ENCODE measurements at regions not wholly inside any gene's neighbourhood (a gene's known extent, or its start where the extent isn't known, plus 50 kb on each side); places are given as distances from the start of the nearest gene placed in this dataset.

- Mint-ChIP-seq H3K4me1 (peaks cover 6% of the 10 kb centered on the region), H3K36me3 (no peaks in the 10 kb centered on the region), H3K27me3 (ENCODE audit: low read depth in 3 of 3) (peaks cover 0 to 2% (median 0%) of the 10 kb centered on the region in 3 donors), H3K9me3 (peaks cover 0 to 7% (median 0%) of the 10 kb centered on the region in 7 donors), H3K4me3 (no peak overlapping the region), H3K27ac (no peak overlapping the region)
- no peaks in the 10 kb centered on the region for H3K4me1 ChIP-seq (ENCODE audit: control insufficient read depth in 1 of 2, insufficient read depth in 2 of 2, low read length in 2 of 2)
- H3K9me3 ChIP-seq (replicated peaks in 1 of 2; ENCODE audit: control insufficient read depth in 1 of 2, insufficient read depth in 1 of 2, low read length in 2 of 2) = no peaks in the 10 kb centered on the region
- DNase-seq = no peak
- no peak overlapping the region for H2AFZ ChIP-seq (ENCODE audit: insufficient read depth, low read depth, low read length, poor library complexity, severe bottlenecking)
- H3K4me2 ChIP-seq (replicated peaks; ENCODE audit: extremely low read depth, low read length, poor library complexity, severe bottlenecking) = no peak overlapping the region
- no peaks in the 10 kb centered on the region for H3K27me3 ChIP-seq (ENCODE audit: control insufficient read depth in 2 of 2, insufficient read depth in 2 of 2, low read length in 2 of 2)
- no peaks in the 10 kb centered on the region for H3K36me3 ChIP-seq (replicated peaks in 1 of 2; ENCODE audit: control insufficient read depth in 1 of 2, insufficient read depth in 2 of 2, low read length in 2 of 2)
- H3K4me3 ChIP-seq (replicated peaks in 1 of 3; ENCODE audit: low read depth in 2 of 3, low read length in 3 of 3) = no peak overlapping the region
- WGBS (ENCODE audit: insufficient coverage) = 100% methylated on average over 1 of the region's 2 CpGs
- no peaks in the 10 kb centered on the region for H4K20me1 ChIP-seq (ENCODE audit: insufficient read depth, low read length)
- H3K79me2 ChIP-seq (ENCODE audit: insufficient read depth, low read length) = no peaks in the 10 kb centered on the region
- no peak overlapping the region for H3K27ac ChIP-seq (ENCODE audit: low read depth in 1 of 2, low read length in 2 of 2)
- TF ChIP-seq CTCF (IDR thresholded peaks at IDR 0.05) = no peak
- intact Hi-C loops (cut with micrococcal nuclease) = no loop called here
- no peak overlapping the region for H3K9ac ChIP-seq (ENCODE audit: insufficient read depth, low read length, poor library complexity, severe bottlenecking)
Observed at GRCh38 chr10:53135897-53136253, 363.3 kb upstream of the MBL2 start.

- no peak overlapping the region for H3K4me3 Mint-ChIP-seq
Observed at GRCh38 chr10:53135213-53135896, 362.8 kb upstream of the MBL2 start.

More at GRCh38 chr10:53135213-53135896, 362.8 kb upstream of the MBL2 start:
- 100% methylated on average over 1 of the region's 2 CpGs for WGBS (ENCODE audit: insufficient coverage)
- Histone ChIP-seq H3K9ac (ENCODE audit: insufficient read depth, low read length, poor library complexity, severe bottlenecking) (no peak overlapping the region), H3K36me3 (replicated peaks in 1 of 2; ENCODE audit: control insufficient read depth in 1 of 2, insufficient read depth in 2 of 2, low read length in 2 of 2) (no peaks in the 10 kb centered on the region), H3K4me1 (ENCODE audit: control insufficient read depth in 1 of 2, insufficient read depth in 2 of 2, low read length in 2 of 2) (no peaks in the 10 kb centered on the region), H3K79me2 (ENCODE audit: insufficient read depth, low read length) (no peaks in the 10 kb centered on the region), H3K4me3 (replicated peaks in 1 of 3; ENCODE audit: low read depth in 2 of 3, low read length in 3 of 3) (no peak overlapping the region), H3K27ac (ENCODE audit: low read depth in 1 of 2, low read length in 2 of 2) (no peak overlapping the region), H4K20me1 (ENCODE audit: insufficient read depth, low read length) (no peaks in the 10 kb centered on the region), H3K27me3 (ENCODE audit: control insufficient read depth in 2 of 2, insufficient read depth in 2 of 2, low read length in 2 of 2) (no peaks in the 10 kb centered on the region), H3K9me3 (replicated peaks in 1 of 2; ENCODE audit: control insufficient read depth in 1 of 2, insufficient read depth in 1 of 2, low read length in 2 of 2) (no peaks in the 10 kb centered on the region), H2AFZ (ENCODE audit: insufficient read depth, low read depth, low read length, poor library complexity, severe bottlenecking) (no peak overlapping the region), H3K4me2 (replicated peaks; ENCODE audit: extremely low read depth, low read length, poor library complexity, severe bottlenecking) (no peak overlapping the region)
- H3K27ac Mint-ChIP-seq = no peak overlapping the region
- no peaks in the 10 kb centered on the region for H3K36me3 Mint-ChIP-seq
- TF ChIP-seq CTCF (IDR thresholded peaks at IDR 0.05) = no peak
- H3K27me3 Mint-ChIP-seq (ENCODE audit: low read depth in 3 of 3) = peaks cover 0 to 2% (median 0%) of the 10 kb centered on the region in 3 donors
- DNase-seq = no peak
- H3K4me1 Mint-ChIP-seq = peaks cover 6% of the 10 kb centered on the region
- intact Hi-C loops (cut with micrococcal nuclease) = no loop called here
- H3K9me3 Mint-ChIP-seq = peaks cover 0 to 3% (median 0%) of the 10 kb centered on the region in 7 donors
